HG03575 (cell line): ENCODE measurements at regions not wholly inside any gene's neighbourhood (a gene's known extent, or its start where the extent isn't known, plus 50 kb on each side); places are given as distances from the start of the nearest gene placed in this dataset.

Experiments used
- ATAC-seq: cut with Tn5 transposase; IDR thresholded peaks from one replicate; pipeline ENCODE4 v1.9.1; 2021; ENCODE audit not compliant: unreplicated experiment, insufficient number of reproducible peaks, low FRiP score; ENCODE audit errors: extremely low read depth

GRCh38 chr18:52000435-52000834 lies 339.6 kb upstream of the DCC start:
- ATAC-seq, result no peak

DNA sequence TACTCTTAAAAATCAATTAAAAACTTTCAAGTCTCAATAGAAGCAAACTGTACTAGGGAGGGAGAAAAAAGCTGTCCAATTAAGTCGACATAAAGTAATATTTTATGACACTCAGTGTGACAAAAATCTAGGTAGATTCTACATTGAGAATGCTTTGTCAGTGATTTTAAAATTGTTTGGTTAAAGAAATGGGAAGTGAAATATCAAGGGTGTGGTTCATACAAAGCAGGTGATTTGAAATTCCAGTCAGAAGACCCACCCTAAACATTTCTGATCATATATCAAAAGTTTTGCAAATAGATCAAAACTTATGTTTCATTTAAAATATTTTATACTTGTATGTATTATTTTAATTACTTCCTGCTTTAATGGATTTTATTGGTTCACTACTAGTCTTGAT lies 338.9 kb upstream of the DCC start:
- no peak for ATAC-seq

- no peak for ATAC-seq
Measured at GRCh38 chr18:52002600-52002999, 337.4 kb upstream of the DCC start.

DNA sequence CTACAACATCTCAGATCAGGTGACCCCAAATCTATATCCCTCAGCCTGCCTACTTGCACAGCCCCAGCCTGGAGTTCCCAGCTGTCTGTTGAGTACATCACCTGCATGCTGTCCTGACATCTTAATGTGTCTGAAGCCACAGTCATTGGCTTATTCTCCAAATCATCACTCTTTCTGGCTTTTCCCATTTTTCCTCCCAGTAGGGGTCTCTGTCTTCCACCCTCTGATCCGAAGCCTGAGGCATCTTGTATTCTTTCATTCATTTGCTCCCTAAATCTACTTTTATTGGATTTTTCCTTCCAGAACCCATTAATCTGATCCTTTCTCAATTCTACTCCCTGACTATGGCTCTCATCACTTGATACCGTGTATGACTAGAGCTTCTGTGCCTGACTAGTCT lies 332.9 kb upstream of the DCC start:
- ATAC-seq, result no peak

DNA sequence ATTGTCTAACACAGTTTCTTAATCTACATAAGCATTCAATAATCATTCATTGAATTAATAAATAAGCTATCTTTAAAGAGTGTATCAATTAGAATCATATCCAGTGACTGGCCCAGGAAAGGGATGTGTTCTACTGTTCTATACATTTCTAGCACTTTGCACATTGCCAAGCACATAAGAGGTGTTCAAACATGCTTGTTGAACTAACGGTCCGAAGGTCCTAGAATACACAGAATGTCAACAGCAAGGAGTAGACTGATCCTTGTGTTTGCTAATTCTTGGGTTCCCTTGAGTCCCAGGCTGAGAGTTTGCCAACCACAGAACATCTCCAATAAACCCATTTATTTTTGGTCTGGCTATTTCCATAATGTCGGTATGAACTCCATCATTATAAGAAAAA lies 331.7 kb upstream of the DCC start:
- ATAC-seq, result no peak

DNA sequence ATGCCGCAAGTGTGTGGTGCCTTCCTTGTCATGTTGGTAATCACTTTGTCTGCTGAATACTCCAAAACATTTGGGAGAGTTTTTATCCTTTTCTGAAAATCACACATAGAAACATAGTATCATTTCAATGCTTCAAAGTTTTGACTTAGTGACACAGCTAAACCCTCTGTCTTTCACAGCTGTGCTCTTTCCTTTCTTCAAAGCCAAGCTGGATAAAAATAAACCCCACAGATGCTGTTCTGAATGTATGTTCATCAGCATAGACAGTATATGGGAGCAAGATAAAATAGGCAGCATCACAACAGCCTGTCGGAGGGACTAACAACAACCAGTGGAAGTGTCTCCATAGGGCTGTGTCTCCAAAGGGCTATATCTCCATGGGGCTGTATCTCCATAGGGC lies 331.3 kb upstream of the DCC start:
- ATAC-seq, result no peak

GRCh38 chr18:52009958-52010357 lies 330.0 kb upstream of the DCC start:
- no peak for ATAC-seq

- no peak for ATAC-seq
Measured at GRCh38 chr18:52045946-52046675, 293.9 kb upstream of the DCC start.

DNA sequence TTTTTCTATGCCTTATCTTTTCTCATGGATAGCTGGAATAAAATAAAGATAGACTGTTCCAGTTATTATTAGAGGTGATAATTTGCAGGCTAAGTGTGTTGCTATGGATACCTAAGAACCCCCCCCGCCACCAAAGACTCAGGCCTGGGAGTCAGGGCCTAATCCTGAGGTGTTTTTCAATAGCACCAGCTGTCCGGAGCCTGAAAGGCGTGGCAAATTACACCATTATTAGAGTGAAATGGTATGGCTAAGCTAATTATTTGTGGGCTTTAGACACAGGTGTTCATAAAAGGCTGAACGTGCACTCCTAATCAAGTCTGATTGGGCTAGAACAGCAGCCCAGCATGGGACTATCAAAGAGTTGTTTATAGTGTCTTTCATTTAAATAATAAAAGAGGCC lies 293.2 kb upstream of the DCC start:
- no peak for ATAC-seq

- ATAC-seq, result no peak
Measured at GRCh38 chr18:52054324-52054723, 285.7 kb upstream of the DCC start.

DNA sequence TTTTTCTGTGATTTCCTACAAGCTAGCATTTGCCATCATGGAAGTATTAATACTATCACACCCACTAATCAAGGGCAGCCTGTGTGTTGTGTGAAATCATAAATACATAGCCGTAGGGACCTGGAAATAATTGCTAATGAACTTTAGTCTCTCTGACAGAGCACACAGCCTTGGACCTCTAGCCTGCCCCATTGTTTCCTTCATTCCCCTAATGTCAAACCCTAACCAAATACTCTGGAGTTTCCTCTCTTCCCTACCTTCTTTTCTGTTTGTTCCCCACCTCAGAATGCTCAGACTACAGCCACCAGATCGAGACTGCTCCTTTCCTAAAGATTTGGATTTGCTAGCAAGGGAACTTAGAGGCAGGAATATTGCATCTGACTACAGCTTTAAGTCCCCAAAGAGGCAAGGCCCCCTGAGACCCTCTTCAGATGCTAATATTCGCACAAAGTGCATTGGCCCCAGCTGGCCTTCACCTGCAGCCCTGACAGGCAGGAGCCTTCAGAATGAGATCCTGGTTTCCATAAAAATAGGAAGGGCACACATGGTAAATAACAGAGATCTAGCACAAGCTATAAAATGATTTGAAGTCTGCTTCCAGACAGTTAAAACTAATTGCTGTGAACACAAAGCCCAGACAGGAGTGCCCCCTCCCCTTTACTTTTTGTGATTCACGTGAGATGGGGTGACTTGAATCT lies 279.2 kb upstream of the DCC start:
- ATAC-seq, result no peak

DNA sequence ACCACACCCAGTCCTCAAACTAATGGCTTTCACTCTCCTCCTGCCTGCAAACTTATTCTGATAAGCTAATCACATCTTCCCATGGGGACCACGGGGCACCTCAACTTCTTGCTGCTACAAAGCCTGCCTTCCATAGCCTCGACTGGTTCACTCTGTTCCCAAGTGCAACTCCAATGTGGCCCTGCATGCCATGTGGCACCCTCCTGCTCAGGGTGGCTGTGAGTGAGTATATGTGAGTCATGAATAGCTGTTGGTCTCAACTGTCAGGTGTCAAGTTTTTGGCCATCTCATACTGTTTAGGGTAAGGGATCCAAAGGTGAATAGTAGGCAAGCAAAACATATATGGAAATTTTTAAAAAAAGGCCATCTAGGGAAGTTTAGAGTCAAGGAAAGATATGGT lies 276.1 kb upstream of the DCC start:
- no peak for ATAC-seq

- ATAC-seq, result no peak
Measured at GRCh38 chr18:52069201-52069600, 270.8 kb upstream of the DCC start.

- ATAC-seq, result no peak
Measured at GRCh38 chr18:52070291-52070756, 269.7 kb upstream of the DCC start.

- no peak for ATAC-seq
Measured at GRCh38 chr18:52077251-52077983, 262.6 kb upstream of the DCC start.

DNA sequence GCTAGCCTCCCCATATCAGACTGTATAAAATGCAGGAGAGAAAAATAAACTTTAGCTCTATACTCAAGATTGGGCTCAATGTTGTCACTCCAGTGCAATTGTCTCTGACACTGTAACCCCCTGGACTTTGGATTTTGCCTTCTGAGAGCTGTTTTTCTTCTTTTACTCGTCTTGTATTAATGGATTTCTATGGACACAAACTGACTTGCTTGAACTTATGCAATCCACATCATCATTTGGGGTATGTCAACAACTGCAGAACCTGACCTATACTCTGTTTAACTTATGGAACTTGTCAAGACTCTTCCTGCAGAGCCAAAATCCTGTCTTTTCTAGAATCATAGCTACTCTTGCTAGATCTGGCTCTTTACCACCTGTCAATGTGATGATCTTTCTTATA lies 257.8 kb upstream of the DCC start:
- ATAC-seq, result no peak

GRCh38 chr18:52087140-52087539 lies 252.9 kb upstream of the DCC start:
- ATAC-seq, result no peak

GRCh38 chr18:52090005-52090404 lies 250.0 kb upstream of the DCC start:
- no peak for ATAC-seq

DNA sequence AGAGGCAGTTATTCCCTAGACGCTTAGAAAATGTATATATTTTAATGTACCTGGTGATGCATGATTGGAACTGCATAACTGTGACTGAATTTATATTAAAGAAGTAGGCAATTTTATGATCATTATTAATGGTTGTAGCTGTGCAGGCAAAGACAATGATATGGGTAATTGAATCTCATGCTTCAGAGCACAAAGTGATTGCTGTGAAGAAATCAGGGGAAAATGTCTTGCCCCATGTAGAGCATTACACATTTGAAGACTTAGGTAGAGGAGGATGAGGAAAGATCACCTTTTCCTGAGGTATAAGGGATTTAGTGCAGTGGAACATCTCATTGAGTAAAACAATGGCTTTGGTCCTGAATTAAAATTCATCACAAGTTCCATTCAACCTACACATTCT lies 246.8 kb upstream of the DCC start:
- ATAC-seq, result no peak

GRCh38 chr18:52118684-52119083 lies 221.3 kb upstream of the DCC start:
- no peak for ATAC-seq
